ENCODE measurements at regions not wholly inside any gene's neighbourhood (a gene's known extent, or its start where the extent isn't known, plus 50 kb on each side); places are given as distances from the start of the nearest gene placed in this dataset.

DNA sequence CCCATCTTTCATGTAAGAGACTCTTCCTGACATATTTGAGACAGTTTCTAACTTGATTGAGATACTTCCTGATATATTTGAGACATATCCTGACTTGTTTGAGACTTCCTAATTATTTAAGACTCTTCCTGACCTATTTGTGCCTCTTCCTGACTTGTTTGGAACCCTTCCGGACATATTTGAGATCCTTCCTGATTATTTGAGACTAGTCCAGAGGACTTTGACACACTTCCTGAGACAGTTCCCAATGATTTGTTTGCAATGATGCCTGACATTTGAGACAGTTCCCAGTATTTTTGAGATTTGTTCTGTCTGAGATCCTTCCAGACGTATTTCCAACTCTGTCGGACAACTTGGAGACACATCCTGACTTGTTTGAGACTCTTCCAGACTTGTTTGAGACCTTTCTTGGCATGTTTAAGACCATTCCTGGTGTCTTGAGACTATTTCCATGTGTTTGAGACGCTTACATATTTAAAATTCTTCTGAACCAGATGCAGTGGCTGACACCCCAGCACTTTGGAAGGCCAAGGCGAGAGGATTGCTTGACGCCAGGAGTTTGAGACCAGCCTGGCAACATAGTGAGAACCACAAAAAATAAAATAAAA is 118.9 kb upstream of the USP9X start:
- DNase-seq, result no peak
- Histone ChIP-seq H3K4me3 (ENCODE audit: low read depth in 1 of 2, low read length in 2 of 2) (no peak overlapping the region), H3K79me2 (ENCODE audit: insufficient read depth, low read length) (no peaks in the 10 kb centered on the region), H2AFZ (ENCODE audit: low read depth, low read length) (no peak overlapping the region; the same call in 1 of the 2 replicates), H3K9me3 (ENCODE audit: insufficient read depth, low read length, severe bottlenecking) (no peaks in the 10 kb centered on the region), H3K4me2 (ENCODE audit: insufficient read depth, low read length) (no peak overlapping the region), H3K4me1 (ENCODE audit: insufficient read depth, low read length) (no peaks in the 10 kb centered on the region), H3K36me3 (ENCODE audit: insufficient read depth, low read length) (no peaks in the 10 kb centered on the region), H4K20me1 (ENCODE audit: insufficient read depth, low read length) (no peaks in the 10 kb centered on the region), H3K27ac (ENCODE audit: low read length) (no peak overlapping the region), H3K27me3 (ENCODE audit: insufficient read depth, low read length, poor library complexity) (no peaks in the 10 kb centered on the region), H3K9ac (ENCODE audit: low read depth, low read length) (no peak overlapping the region)
- no peak for TF ChIP-seq EZH2 (IDR thresholded peaks at IDR 0.05; ENCODE audit: borderline replicate concordance, low read depth, low read length, severe bottlenecking)
- TF ChIP-seq, protein P1, sequence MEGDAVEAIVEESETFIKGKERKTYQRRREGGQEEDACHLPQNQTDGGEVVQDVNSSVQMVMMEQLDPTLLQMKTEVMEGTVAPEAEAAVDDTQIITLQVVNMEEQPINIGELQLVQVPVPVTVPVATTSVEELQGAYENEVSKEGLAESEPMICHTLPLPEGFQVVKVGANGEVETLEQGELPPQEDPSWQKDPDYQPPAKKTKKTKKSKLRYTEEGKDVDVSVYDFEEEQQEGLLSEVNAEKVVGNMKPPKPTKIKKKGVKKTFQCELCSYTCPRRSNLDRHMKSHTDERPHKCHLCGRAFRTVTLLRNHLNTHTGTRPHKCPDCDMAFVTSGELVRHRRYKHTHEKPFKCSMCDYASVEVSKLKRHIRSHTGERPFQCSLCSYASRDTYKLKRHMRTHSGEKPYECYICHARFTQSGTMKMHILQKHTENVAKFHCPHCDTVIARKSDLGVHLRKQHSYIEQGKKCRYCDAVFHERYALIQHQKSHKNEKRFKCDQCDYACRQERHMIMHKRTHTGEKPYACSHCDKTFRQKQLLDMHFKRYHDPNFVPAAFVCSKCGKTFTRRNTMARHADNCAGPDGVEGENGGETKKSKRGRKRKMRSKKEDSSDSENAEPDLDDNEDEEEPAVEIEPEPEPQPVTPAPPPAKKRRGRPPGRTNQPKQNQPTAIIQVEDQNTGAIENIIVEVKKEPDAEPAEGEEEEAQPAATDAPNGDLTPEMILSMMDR (IDR thresholded peaks at IDR 0.05; ENCODE audit: borderline replicate concordance, extremely low read depth, low read length, poor library complexity, severe bottlenecking), result no peak
- ATAC-seq (ENCODE audit: insufficient read depth, low read depth), result no peak

DNA sequence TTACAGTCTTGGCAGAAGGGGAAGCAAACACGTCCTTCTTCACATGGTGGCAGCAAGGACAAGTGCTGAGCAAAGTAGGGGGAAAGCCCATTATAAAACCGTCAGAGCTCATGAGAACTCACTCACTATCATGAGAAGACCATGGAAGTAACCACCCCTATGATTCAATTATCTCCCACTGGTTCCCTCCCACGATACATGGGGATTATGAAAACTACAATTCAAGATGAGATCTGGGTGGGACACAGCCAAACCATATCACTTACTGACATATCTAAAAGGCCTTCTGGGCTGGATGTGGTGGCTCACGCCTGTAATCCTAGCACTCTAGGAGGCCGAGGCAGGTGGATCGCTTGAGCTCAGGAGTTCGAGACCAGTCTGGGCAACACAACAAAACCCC is 117.1 kb upstream of the USP9X start:
- ATAC-seq (ENCODE audit: insufficient read depth, low read depth), result no peak
- no peaks in the 10 kb centered on the region for H3K36me3 ChIP-seq (ENCODE audit: insufficient read depth, low read length)
- no peak overlapping the region for H3K27ac ChIP-seq (ENCODE audit: low read length)
- H3K9ac ChIP-seq (ENCODE audit: low read depth, low read length), result no peak overlapping the region
- H3K27me3 ChIP-seq (ENCODE audit: insufficient read depth, low read length, poor library complexity), result no peaks in the 10 kb centered on the region
- H2AFZ ChIP-seq (ENCODE audit: low read depth, low read length), result no peak overlapping the region
- H3K4me1 ChIP-seq (ENCODE audit: insufficient read depth, low read length), result no peaks in the 10 kb centered on the region
- H3K4me2 ChIP-seq (ENCODE audit: insufficient read depth, low read length), result no peak overlapping the region
- H3K9me3 ChIP-seq (ENCODE audit: insufficient read depth, low read length, severe bottlenecking), result no peaks in the 10 kb centered on the region
- TF ChIP-seq, protein P1 (IDR thresholded peaks at IDR 0.05; ENCODE audit: borderline replicate concordance, extremely low read depth, low read length, poor library complexity, severe bottlenecking), result no peak
- TF ChIP-seq EZH2 (IDR thresholded peaks at IDR 0.05; ENCODE audit: borderline replicate concordance, low read depth, low read length, severe bottlenecking), result no peak
- no peaks in the 10 kb centered on the region for H3K79me2 ChIP-seq (ENCODE audit: insufficient read depth, low read length)
- no peaks in the 10 kb centered on the region for H4K20me1 ChIP-seq (ENCODE audit: insufficient read depth, low read length)
- no peak overlapping the region for H3K4me3 ChIP-seq (ENCODE audit: low read depth in 1 of 2, low read length in 2 of 2)
- no peak for DNase-seq

DNA sequence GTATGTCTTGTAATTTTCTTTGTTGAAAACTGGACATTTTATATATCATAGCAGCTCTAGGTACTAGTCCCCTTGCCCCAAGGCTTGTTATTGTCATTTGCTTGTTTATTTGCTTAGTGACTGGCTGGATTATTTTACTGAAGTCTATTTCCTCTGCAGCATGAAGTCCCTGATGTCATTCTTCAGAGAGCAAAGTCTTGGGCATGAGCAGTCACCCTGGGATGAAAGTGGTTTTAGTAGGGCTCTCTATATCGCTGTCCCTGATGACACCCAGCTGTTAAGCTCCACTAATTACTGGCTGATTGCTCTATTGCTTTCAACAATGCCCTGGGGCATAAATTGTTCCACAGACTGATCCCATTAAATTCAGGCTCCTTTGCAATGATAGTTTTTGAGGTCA is 113.5 kb upstream of the USP9X start:
- TF ChIP-seq, protein P1 (IDR thresholded peaks at IDR 0.05; ENCODE audit: borderline replicate concordance, extremely low read depth, low read length, poor library complexity, severe bottlenecking), result no peak
- no peak for TF ChIP-seq EZH2 (IDR thresholded peaks at IDR 0.05; ENCODE audit: borderline replicate concordance, low read depth, low read length, severe bottlenecking)
- DNase-seq (no peak), ATAC-seq (ENCODE audit: insufficient read depth, low read depth) (no peak)
- Histone ChIP-seq H3K4me2 (ENCODE audit: insufficient read depth, low read length) (no peak overlapping the region), H3K4me3 (ENCODE audit: low read depth in 1 of 2, low read length in 2 of 2) (no peak overlapping the region), H3K9me3 (ENCODE audit: insufficient read depth, low read length, severe bottlenecking) (no peaks in the 10 kb centered on the region), H3K27me3 (ENCODE audit: insufficient read depth, low read length, poor library complexity) (no peaks in the 10 kb centered on the region), H3K4me1 (ENCODE audit: insufficient read depth, low read length) (no peaks in the 10 kb centered on the region), H3K79me2 (ENCODE audit: insufficient read depth, low read length) (no peaks in the 10 kb centered on the region), H3K36me3 (ENCODE audit: insufficient read depth, low read length) (no peaks in the 10 kb centered on the region), H3K9ac (ENCODE audit: low read depth, low read length) (no peak overlapping the region), H4K20me1 (ENCODE audit: insufficient read depth, low read length) (no peaks in the 10 kb centered on the region), H3K27ac (ENCODE audit: low read length) (no peak overlapping the region), H2AFZ (ENCODE audit: low read depth, low read length) (no peak overlapping the region)
